IMR-90 (cell line): ENCODE measurements at regions not wholly inside any gene's neighbourhood (a gene's known extent, or its start where the extent isn't known, plus 50 kb on each side); places are given as distances from the start of the nearest gene placed in this dataset.

ENCODE experiments used
- ATAC-seq: fragments of 200-7000 bp; cut with Tn5 transposase; 2 replicates; pipeline ENCODE4 v1.9.1; 2020; ENCODE audit warnings: low read depth, mild to moderate bottlenecking, moderate library complexity
- BruUV-seq: library from RNA; stranded (reverse); fragments of 400-500 nt; replicated peaks from 2 replicates; lab custom pipeline; 2021; lab: Mats Ljungman, UMichigan
- CTCF ChIA-PET: fragments of 300-600 bp; formaldehyde crosslinking; extraction: SDS; loops from one replicate; lab custom pipeline; 2021; ENCODE audit warnings: antibody characterized with exemption; lab: Yijun Ruan, JAX
- POLR2A ChIA-PET: fragments of 300-600 bp; sonication (Branson Sonifier 250); formaldehyde crosslinking; loops from one replicate; lab custom pipeline; 2022; ENCODE audit warnings: antibody characterized with exemption; ENCODE audit not compliant: unreplicated experiment; lab: Charles Lee
- DNase-seq: peaks from one replicate; pipeline ENCODE4 v3.0.0; 2013
- H2AFZ ChIP-seq: replicated peaks from 2 replicates; pipeline ENCODE3; 2013; ENCODE audit warnings: low read length, mild to moderate bottlenecking; ENCODE audit not compliant: poor library complexity
- H2AK5ac ChIP-seq: 2 replicates; pipeline ENCODE4 v1.6.1; 2013; ENCODE audit warnings: low read depth, low read length, inconsistent platforms
- H2AK9ac ChIP-seq: replicated peaks from 2 replicates; pipeline ENCODE3; 2013; ENCODE audit warnings: mild to moderate bottlenecking, low read depth, low read length, moderate library complexity; ENCODE audit not compliant: poor library complexity
- H2BK120ac ChIP-seq: 2 replicates; pipeline ENCODE4 v1.6.1; 2013; ENCODE audit warnings: low read depth, low read length, inconsistent platforms
- H2BK15ac ChIP-seq: 3 replicates; pipeline ENCODE4 v1.6.1; 2013; ENCODE audit warnings: low read depth, low read length, inconsistent platforms
- H2BK20ac ChIP-seq: 2 replicates; pipeline ENCODE4 v1.6.1; 2013; ENCODE audit warnings: low read depth, mild to moderate bottlenecking, inconsistent platforms, low read length, moderate library complexity
- H2BK5ac ChIP-seq: 2 replicates; pipeline ENCODE4 v1.6.1; 2013; ENCODE audit warnings: mild to moderate bottlenecking, low read depth, low read length, inconsistent platforms; ENCODE audit not compliant: poor library complexity, severe bottlenecking
- H3K14ac ChIP-seq: replicated peaks from 2 replicates; pipeline ENCODE4 v1.6.1; 2013; ENCODE audit warnings: low read depth, low read length, inconsistent platforms
- H3K18ac ChIP-seq: 2 replicates; pipeline ENCODE4 v1.6.1; 2013; ENCODE audit warnings: low read depth, low read length, control low read depth
- H3K23ac ChIP-seq: 2 replicates; pipeline ENCODE4 v1.6.1; 2013; ENCODE audit warnings: low read depth, low read length, inconsistent platforms
- H3K27ac ChIP-seq: 2 replicates; pipeline ENCODE4 v1.5.1; 2013; ENCODE audit warnings: mild to moderate bottlenecking, control low read depth, low read length; ENCODE audit not compliant: insufficient read depth
- H3K27me3 ChIP-seq: 2 replicates; pipeline ENCODE4 v1.6.1; 2013; ENCODE audit warnings: low read length; ENCODE audit not compliant: control insufficient read depth, insufficient read depth
- H3K36me3 ChIP-seq: 2 replicates; pipeline ENCODE4 v1.6.1; 2013; ENCODE audit warnings: low read length, mixed read lengths; ENCODE audit not compliant: control insufficient read depth, insufficient read depth
- H3K4ac ChIP-seq: 2 replicates; pipeline ENCODE4 v1.6.1; 2013; ENCODE audit warnings: low read depth, low read length, inconsistent platforms
- H3K4me1 ChIP-seq: 2 replicates; pipeline ENCODE4 v1.6.1; 2013; ENCODE audit warnings: low read length, mixed read lengths; ENCODE audit not compliant: control insufficient read depth, insufficient read depth
- H3K4me2 ChIP-seq: 2 replicates; pipeline ENCODE4 v1.6.1; 2013; ENCODE audit warnings: low read depth, mild to moderate bottlenecking, control low read depth, low read length, moderate library complexity
- H3K4me3 ChIP-seq: 2 replicates; pipeline ENCODE4 v1.5.1; 2013; ENCODE audit warnings: low read depth, mild to moderate bottlenecking, control low read depth, low read length, moderate library complexity; ENCODE audit not compliant: insufficient read depth
- H3K56ac ChIP-seq: 2 replicates; pipeline ENCODE4 v1.6.1; 2013; ENCODE audit warnings: low read length, inconsistent platforms; ENCODE audit not compliant: insufficient read depth; ENCODE audit errors: extremely low read depth
- H3K79me1 ChIP-seq, 2 experiments: 2 replicates each; pipeline ENCODE4 v1.6.1; 2013; ENCODE audit warnings: low read length in 2 of 2, inconsistent platforms in 1 of 2, low read depth in 1 of 2
- H3K9ac ChIP-seq: 2 replicates; pipeline ENCODE4 v1.6.1; 2013; ENCODE audit warnings: low read depth, low read length, control low read depth
- H3K9me1 ChIP-seq: 2 replicates; pipeline ENCODE4 v1.6.1; 2013; ENCODE audit warnings: low read length, inconsistent platforms; ENCODE audit not compliant: insufficient read depth
- H3K9me3 ChIP-seq: 2 replicates; pipeline ENCODE4 v1.6.1; 2013; ENCODE audit warnings: low read length; ENCODE audit not compliant: control insufficient read depth, insufficient read depth
- H4K20me1 ChIP-seq: 2 replicates; pipeline ENCODE4 v1.6.1; 2013; ENCODE audit warnings: low read length, inconsistent platforms; ENCODE audit not compliant: insufficient read depth
- H4K5ac ChIP-seq: 2 replicates; pipeline ENCODE4 v1.6.1; 2013; ENCODE audit warnings: mild to moderate bottlenecking, low read depth, low read length, control low read depth
- H4K8ac ChIP-seq, 2 experiments: 2 replicates each; pipeline ENCODE4 v1.6.1; 2013; ENCODE audit warnings: low read depth in 2 of 2, low read length in 2 of 2, control low read depth in 1 of 2, inconsistent platforms in 1 of 2
- H4K91ac ChIP-seq: 2 replicates; pipeline ENCODE4 v1.6.1; 2013; ENCODE audit warnings: low read depth, low read length, inconsistent platforms; ENCODE audit not compliant: insufficient read depth
- BHLHE40 ChIP-seq: fragments of 150-350 bp; IDR thresholded peaks from 2 replicates; pipeline ENCODE4 v1.6.1; 2016; ENCODE audit warnings: mild to moderate bottlenecking, low read depth, low read length
- CEBPB ChIP-seq: IDR thresholded peaks from 2 replicates; pipeline ENCODE4 v1.6.1; 2012; ENCODE audit warnings: low read depth, low read length, improper control_type of control experiment
- CHD1 ChIP-seq: IDR thresholded peaks from 2 replicates; pipeline ENCODE4 v1.6.1; 2012; ENCODE audit warnings: low read depth, low read length, improper control_type of control experiment
- FOS ChIP-seq: fragments of 150-350 bp; IDR thresholded peaks from 2 replicates; pipeline ENCODE4 v1.6.1; 2016; ENCODE audit warnings: low read depth, low read length
- MAFK ChIP-seq: IDR thresholded peaks from 2 replicates; pipeline ENCODE4 v1.6.1; 2012; ENCODE audit warnings: low read depth, low read length, improper control_type of control experiment
- NFE2L2 ChIP-seq: fragments of 150-350 bp; IDR thresholded peaks from 2 replicates; pipeline ENCODE4 v1.6.1; 2016; ENCODE audit warnings: low read depth, mild to moderate bottlenecking, low read length
- RAD21 ChIP-seq: IDR thresholded peaks from 2 replicates; pipeline ENCODE4 v1.6.1; 2012; ENCODE audit warnings: low read length, improper control_type of control experiment
- RCOR1 ChIP-seq: IDR thresholded peaks from 2 replicates; pipeline ENCODE4 v1.6.1; 2012; ENCODE audit warnings: mild to moderate bottlenecking, low read length, improper control_type of control experiment; ENCODE audit not compliant: insufficient replicate concordance
- SMC3 ChIP-seq: fragments of 150-350 bp; IDR thresholded peaks from 2 replicates; pipeline ENCODE4 v1.6.1; 2016; ENCODE audit warnings: low read depth, mild to moderate bottlenecking, antibody characterized with exemption, low read length, moderate library complexity
- WGBS, 2 experiments: methylation state at CpG; one replicate each; pipeline versions ENCODE4 v1.1.5 to v1.1.7; 2013; ENCODE audit warnings: missing lambda C conversion rate in 2 of 2; ENCODE audit not compliant: insufficient read length in 1 of 2; ENCODE audit errors: extremely low coverage in 2 of 2; 5-methylcytosine and 5-hydroxymethylcytosine counted together
- dilution Hi-C: fragments of 300-500 bp; cut with HindIII; formaldehyde crosslinking; loops from one replicate; pipeline ENCODE4 v1.14.3; 2018; ENCODE audit warnings: low sequenced_read_pairs; ENCODE audit not compliant: unreplicated experiment
- in situ Hi-C: fragments of 300-500 bp; cut with MboI; formaldehyde crosslinking; loops from 3 replicates; pipeline ENCODE4 v1.14.3; 2019; ENCODE audit warnings: low sequenced_read_pairs, inconsistent platforms, mixed read lengths
- intact Hi-C: fragments of 100-400 bp; cut with micrococcal nuclease; formaldehyde crosslinking; loops from 2 replicates; pipeline ENCODE4 v1.10.0; 2022
- TF ChIP-seq, protein P1 (sequence below): fragments of 150-350 bp; IDR thresholded peaks from 2 replicates; pipeline ENCODE4 v1.6.1; 2017; ENCODE audit warnings: mild to moderate bottlenecking, antibody characterized with exemption, low read length, low read depth
- TF ChIP-seq, protein P2 (sequence below): fragments of 150-350 bp; IDR thresholded peaks from 2 replicates; pipeline ENCODE4 v1.6.1; 2016; ENCODE audit warnings: low read depth, mild to moderate bottlenecking, low read length, moderate library complexity, borderline replicate concordance

DNA sequence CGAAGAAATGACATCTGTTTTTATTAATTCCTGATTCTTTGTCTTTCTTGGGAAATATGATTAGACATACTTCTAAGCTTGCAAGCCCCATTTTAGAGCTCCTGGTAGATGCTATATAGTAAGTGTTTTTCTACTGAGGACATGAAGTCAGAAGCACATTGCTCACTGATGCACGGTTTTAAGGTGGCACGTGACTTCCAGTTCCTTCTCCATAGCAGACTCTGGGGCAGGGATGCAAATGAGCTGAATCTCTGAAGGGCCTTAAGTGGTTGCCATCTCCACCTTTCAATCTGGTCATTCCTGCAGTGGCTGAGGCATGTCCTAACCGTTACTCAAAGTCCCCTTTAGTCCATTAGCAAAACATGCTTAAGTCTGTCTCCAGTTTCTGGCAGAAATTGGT lies 421.2 kb upstream of the HTR1E start:
- dilution Hi-C loops = no loop called here

More for the DNA sequence above, 421.2 kb upstream of the HTR1E start:
- Histone ChIP-seq H3K9me3 (peaks cover 6% of the 10 kb centered on the region), H4K20me1 (no peaks in the 10 kb centered on the region), H3K9ac (no peak overlapping the region), H2BK120ac (no peak overlapping the region), H3K27ac (no peak overlapping the region), H4K8ac (no peak overlapping the region), H3K9me1 (no peaks in the 10 kb centered on the region), H3K56ac (no peak overlapping the region), H3K36me3 (no peaks in the 10 kb centered on the region), H3K23ac (no peak overlapping the region), H2BK5ac (no peak overlapping the region), H3K4me3 (no peak overlapping the region), H2AK5ac (no peak overlapping the region), H4K91ac (no peak overlapping the region), H2BK15ac (no peak overlapping the region), H4K5ac (no peak overlapping the region), H2BK20ac (no peak overlapping the region), H3K79me1 (no peaks in the 10 kb centered on the region), H3K4ac (no peak overlapping the region), H2AK9ac (no peak overlapping the region), H3K18ac (no peak overlapping the region), H3K4me2 (no peak overlapping the region), H3K14ac (no peak overlapping the region), H3K4me1 (no peaks in the 10 kb centered on the region), H2AFZ (no peak overlapping the region), H3K27me3 (no peaks in the 10 kb centered on the region)
- no peak for ATAC-seq
- ChIA-PET CTCF (no interaction called here), POLR2A (no interaction called here)
- in situ Hi-C loops (no loop called here), intact Hi-C loops (no loop called here)
- TF ChIP-seq SMC3 (no peak), RCOR1 (no peak), CHD1 (no peak), RAD21 (no peak), FOS (no peak), BHLHE40 (no peak), CEBPB (no peak), MAFK (no peak), NFE2L2 (no peak)
- TF ChIP-seq, protein P1, sequence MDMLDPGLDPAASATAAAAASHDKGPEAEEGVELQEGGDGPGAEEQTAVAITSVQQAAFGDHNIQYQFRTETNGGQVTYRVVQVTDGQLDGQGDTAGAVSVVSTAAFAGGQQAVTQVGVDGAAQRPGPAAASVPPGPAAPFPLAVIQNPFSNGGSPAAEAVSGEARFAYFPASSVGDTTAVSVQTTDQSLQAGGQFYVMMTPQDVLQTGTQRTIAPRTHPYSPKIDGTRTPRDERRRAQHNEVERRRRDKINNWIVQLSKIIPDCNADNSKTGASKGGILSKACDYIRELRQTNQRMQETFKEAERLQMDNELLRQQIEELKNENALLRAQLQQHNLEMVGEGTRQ = no peak
- TF ChIP-seq, protein P2, sequence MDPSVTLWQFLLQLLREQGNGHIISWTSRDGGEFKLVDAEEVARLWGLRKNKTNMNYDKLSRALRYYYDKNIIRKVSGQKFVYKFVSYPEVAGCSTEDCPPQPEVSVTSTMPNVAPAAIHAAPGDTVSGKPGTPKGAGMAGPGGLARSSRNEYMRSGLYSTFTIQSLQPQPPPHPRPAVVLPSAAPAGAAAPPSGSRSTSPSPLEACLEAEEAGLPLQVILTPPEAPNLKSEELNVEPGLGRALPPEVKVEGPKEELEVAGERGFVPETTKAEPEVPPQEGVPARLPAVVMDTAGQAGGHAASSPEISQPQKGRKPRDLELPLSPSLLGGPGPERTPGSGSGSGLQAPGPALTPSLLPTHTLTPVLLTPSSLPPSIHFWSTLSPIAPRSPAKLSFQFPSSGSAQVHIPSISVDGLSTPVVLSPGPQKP = no peak
- no peak for DNase-seq
- 14% methylated on average over 2 of the region's 4 CpGs; no CpG with 5 or more reads in 1 of the 2 experiments for WGBS, 2 experiments
- BruUV-seq = no TSS peak
